H9 (cell line): ENCODE measurements at regions not wholly inside any gene's neighbourhood (a gene's known extent, or its start where the extent isn't known, plus 50 kb on each side); places are given as distances from the start of the nearest gene placed in this dataset.

Experiments used
- DNase-seq: peaks from one replicate; pipeline ENCODE4 v3.0.0-alpha.2; 2017
- H2AFZ ChIP-seq: one replicate; pipeline ENCODE4 v1.6.1; 2013; ENCODE audit warnings: mild to moderate bottlenecking, low read length, control low read depth, moderate library complexity
- H2AK5ac ChIP-seq: 2 replicates; pipeline ENCODE4 v1.6.1; 2013; ENCODE audit warnings: low read length, control low read depth, mixed read lengths; ENCODE audit not compliant: insufficient read length
- H2BK120ac ChIP-seq: one replicate; pipeline ENCODE4 v1.6.1; 2013; ENCODE audit warnings: low read depth, mild to moderate bottlenecking, low read length, control low read depth, inconsistent platforms; ENCODE audit not compliant: poor library complexity, severe bottlenecking
- H2BK12ac ChIP-seq: 2 replicates; pipeline ENCODE4 v1.6.1; 2013; ENCODE audit warnings: low read length, control low read depth, mixed read lengths, low read depth; ENCODE audit not compliant: insufficient read length
- H2BK15ac ChIP-seq: 2 replicates; pipeline ENCODE4 v1.6.1; 2013; ENCODE audit warnings: low read depth, low read length, control low read depth
- H2BK20ac ChIP-seq: one replicate; pipeline ENCODE4 v1.6.1; 2013; ENCODE audit warnings: low read depth, mild to moderate bottlenecking, low read length, control low read depth, inconsistent platforms; ENCODE audit not compliant: poor library complexity, severe bottlenecking
- H2BK5ac ChIP-seq: 2 replicates; pipeline ENCODE4 v1.6.1; 2013; ENCODE audit warnings: low read length, control low read depth, mixed read lengths; ENCODE audit not compliant: insufficient read length
- H3K14ac ChIP-seq: 2 replicates; pipeline ENCODE4 v1.6.1; 2013; ENCODE audit warnings: low read length, control low read depth; ENCODE audit not compliant: insufficient read depth
- H3K18ac ChIP-seq: 2 replicates; pipeline ENCODE4 v1.6.1; 2013; ENCODE audit warnings: low read depth, mild to moderate bottlenecking, mixed read lengths, low read length, control low read depth; ENCODE audit not compliant: insufficient read length
- H3K23ac ChIP-seq: 2 replicates; pipeline ENCODE4 v1.6.1; 2013; ENCODE audit warnings: low read length, control low read depth, mixed read lengths, low read depth; ENCODE audit not compliant: insufficient read length
- H3K23me2 ChIP-seq: 2 replicates; pipeline ENCODE4 v1.6.1; 2013; ENCODE audit warnings: low read depth, mild to moderate bottlenecking, mixed read lengths, low read length, control low read depth; ENCODE audit not compliant: insufficient read length, poor library complexity, severe bottlenecking
- H3K27ac ChIP-seq: 2 replicates; pipeline ENCODE4 v1.5.1; 2013; ENCODE audit warnings: low read length, control low read depth, mixed read lengths, low read depth; ENCODE audit not compliant: insufficient read length
- H3K27me3 ChIP-seq: 2 replicates; pipeline ENCODE4 v1.6.1; 2013; ENCODE audit warnings: low read length, control low read depth, inconsistent platforms; ENCODE audit not compliant: insufficient read depth
- H3K4ac ChIP-seq: 2 replicates; pipeline ENCODE4 v1.6.1; 2013; ENCODE audit warnings: low read depth, mild to moderate bottlenecking, control low read depth, inconsistent platforms, low read length, moderate library complexity
- H3K4me1 ChIP-seq: 2 replicates; pipeline ENCODE4 v1.6.1; 2013; ENCODE audit warnings: low read length, control low read depth, inconsistent platforms; ENCODE audit not compliant: insufficient read depth
- H3K4me2 ChIP-seq: 2 replicates; pipeline ENCODE4 v1.6.1; 2013; ENCODE audit warnings: low read length, control low read depth, mixed read lengths; ENCODE audit not compliant: insufficient read length, insufficient read depth
- H3K56ac ChIP-seq: 2 replicates; pipeline ENCODE4 v1.6.1; 2013; ENCODE audit warnings: low read depth, mild to moderate bottlenecking, mixed read lengths, low read length, control low read depth; ENCODE audit not compliant: insufficient read length
- H3K79me1 ChIP-seq: 2 replicates; pipeline ENCODE4 v1.6.1; 2013; ENCODE audit warnings: low read depth, mild to moderate bottlenecking, moderate library complexity, low read length, control low read depth, inconsistent platforms; ENCODE audit not compliant: insufficient read depth, poor library complexity, severe bottlenecking
- H3K79me2 ChIP-seq: 2 replicates; pipeline ENCODE4 v1.6.1; 2013; ENCODE audit warnings: low read length, control low read depth, inconsistent platforms; ENCODE audit not compliant: insufficient read depth
- H3K9ac ChIP-seq: 2 replicates; pipeline ENCODE4 v1.6.1; 2013; ENCODE audit warnings: low read length, control low read depth, mixed read lengths; ENCODE audit not compliant: insufficient read length; ENCODE audit errors: extremely low read depth
- H3K9me3 ChIP-seq: one replicate; pipeline ENCODE4 v1.6.1; 2013; ENCODE audit warnings: low read depth, low read length, inconsistent platforms; ENCODE audit not compliant: control insufficient read depth
- H3T11ph ChIP-seq: one replicate; pipeline ENCODE4 v1.6.1; 2013; ENCODE audit warnings: mild to moderate bottlenecking, low read length, control low read depth, inconsistent platforms
- H4K20me1 ChIP-seq: one replicate; pipeline ENCODE4 v1.6.1; 2013; ENCODE audit not compliant: control insufficient read depth, insufficient read length, insufficient read depth
- H4K5ac ChIP-seq: 2 replicates; pipeline ENCODE4 v1.6.1; 2013; ENCODE audit warnings: low read depth, mild to moderate bottlenecking, mixed read lengths, low read length, control low read depth; ENCODE audit not compliant: insufficient read length
- H4K8ac ChIP-seq: replicated peaks from 2 replicates; pipeline ENCODE4 v1.6.1; 2013; ENCODE audit warnings: low read length, control low read depth, mixed read lengths, low read depth; ENCODE audit not compliant: insufficient read length
- H4K91ac ChIP-seq: 2 replicates; pipeline ENCODE4 v1.6.1; 2013; ENCODE audit warnings: low read depth, mild to moderate bottlenecking, moderate library complexity, mixed read lengths, low read length, control low read depth; ENCODE audit not compliant: insufficient read length
- H3K27ac Mint-ChIP-seq, 3 experiments: 2 replicates in 2 of 3; 3 replicates in 1 of 3; pipeline ENCODE4 v1.8.0; 2020 to 2021; ENCODE audit warnings: mixed read lengths in 3 of 3, mild to moderate bottlenecking in 1 of 3, moderate library complexity in 1 of 3
- H3K27me3 Mint-ChIP-seq: 2 replicates; pipeline ENCODE4 v1.8.0; 2021; ENCODE audit warnings: low read depth, mild to moderate bottlenecking, moderate library complexity, mixed read lengths
- H3K36me3 Mint-ChIP-seq, 3 experiments: 2 replicates in 2 of 3; 3 replicates in 1 of 3; pipeline ENCODE4 v1.8.0; 2020 to 2021; ENCODE audit warnings: low read depth in 3 of 3, mixed read lengths in 3 of 3; ENCODE audit not compliant: insufficient read depth in 1 of 3
- H3K4me1 Mint-ChIP-seq, 2 experiments: 2 replicates each; pipeline ENCODE4 v1.8.0; 2020; ENCODE audit warnings: mixed read lengths in 2 of 2
- H3K4me3 Mint-ChIP-seq, 2 experiments: 2 replicates in 1 of 2; 3 replicates in 1 of 2; pipeline ENCODE4 v1.8.0; 2020 to 2021; ENCODE audit warnings: mild to moderate bottlenecking in 2 of 2, mixed read lengths in 2 of 2, moderate library complexity in 1 of 2
- H3K9me3 Mint-ChIP-seq, 2 experiments: 2 replicates in 1 of 2; 3 replicates in 1 of 2; pipeline ENCODE4 v1.8.0; 2020; ENCODE audit warnings: mild to moderate bottlenecking in 2 of 2, mixed read lengths in 2 of 2, moderate library complexity in 1 of 2
- WGBS: extraction: QIAGEN DNeasy Blood & Tissue Kit; methylation state at CpG from one replicate; pipeline ENCODE4 v1.1.7; 2013; ENCODE audit warnings: missing lambda C conversion rate, low lambda C conversion rate, mixed read lengths; ENCODE audit not compliant: insufficient read length; ENCODE audit errors: extremely low coverage; 5-methylcytosine and 5-hydroxymethylcytosine counted together
- TF ChIP-seq, protein P1 (sequence below): fragments of 200-600 bp; sonication (generic); conservative IDR thresholded peaks from 3 replicates; pipeline ENCODE4 v1.8.0; 2021; ENCODE audit warnings: antibody characterized with exemption, mild to moderate bottlenecking

GRCh38 chr3:159159546-159159945 lies 357.7 kb downstream of the MFSD1 start:
- Histone ChIP-seq H2AFZ (no peak overlapping the region), H2BK15ac (no peak overlapping the region), H3K9me3 (no peaks in the 10 kb centered on the region), H3K18ac (no peak overlapping the region), H3K56ac (no peak overlapping the region), H3K27ac (no peak overlapping the region), H3K27me3 (no peaks in the 10 kb centered on the region), H3K9ac (no peak overlapping the region), H3K23ac (no peak overlapping the region), H2AK5ac (no peak overlapping the region), H2BK5ac (no peak overlapping the region), H4K8ac (no peak overlapping the region), H3K14ac (no peak overlapping the region), H4K20me1 (no peaks in the 10 kb centered on the region), H2BK12ac (no peak overlapping the region), H3T11ph (no peak overlapping the region), H2BK20ac (no peak overlapping the region), H4K91ac (no peak overlapping the region), H4K5ac (no peak overlapping the region), H3K79me2 (no peaks in the 10 kb centered on the region), H3K79me1 (no peaks in the 10 kb centered on the region), H2BK120ac (no peak overlapping the region), H3K4me1 (no peaks in the 10 kb centered on the region), H3K23me2 (no peaks in the 10 kb centered on the region), H3K4ac (no peak overlapping the region), H3K4me2 (no peak overlapping the region)
- WGBS = no CpG with 5 or more reads among the region's 2 CpGs
- Mint-ChIP-seq H3K4me3 (no peak overlapping the region), H3K9me3 (no peaks in the 10 kb centered on the region), H3K27ac (no peak overlapping the region), H3K36me3 (no peaks in the 10 kb centered on the region), H3K27me3 (no peaks in the 10 kb centered on the region), H3K4me1 (peaks cover 3 to 4% of the 10 kb centered on the region in 2 experiments; a peak in 3 of 4 replicates)
- no peak for DNase-seq
- TF ChIP-seq, protein P1, sequence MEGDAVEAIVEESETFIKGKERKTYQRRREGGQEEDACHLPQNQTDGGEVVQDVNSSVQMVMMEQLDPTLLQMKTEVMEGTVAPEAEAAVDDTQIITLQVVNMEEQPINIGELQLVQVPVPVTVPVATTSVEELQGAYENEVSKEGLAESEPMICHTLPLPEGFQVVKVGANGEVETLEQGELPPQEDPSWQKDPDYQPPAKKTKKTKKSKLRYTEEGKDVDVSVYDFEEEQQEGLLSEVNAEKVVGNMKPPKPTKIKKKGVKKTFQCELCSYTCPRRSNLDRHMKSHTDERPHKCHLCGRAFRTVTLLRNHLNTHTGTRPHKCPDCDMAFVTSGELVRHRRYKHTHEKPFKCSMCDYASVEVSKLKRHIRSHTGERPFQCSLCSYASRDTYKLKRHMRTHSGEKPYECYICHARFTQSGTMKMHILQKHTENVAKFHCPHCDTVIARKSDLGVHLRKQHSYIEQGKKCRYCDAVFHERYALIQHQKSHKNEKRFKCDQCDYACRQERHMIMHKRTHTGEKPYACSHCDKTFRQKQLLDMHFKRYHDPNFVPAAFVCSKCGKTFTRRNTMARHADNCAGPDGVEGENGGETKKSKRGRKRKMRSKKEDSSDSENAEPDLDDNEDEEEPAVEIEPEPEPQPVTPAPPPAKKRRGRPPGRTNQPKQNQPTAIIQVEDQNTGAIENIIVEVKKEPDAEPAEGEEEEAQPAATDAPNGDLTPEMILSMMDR = no peak
